NCI-H1417 (cell line): ENCODE measurements at regions not wholly inside any gene's neighbourhood (a gene's known extent, or its start where the extent isn't known, plus 50 kb on each side); places are given as distances from the start of the nearest gene placed in this dataset.

Experiments
- DNase-seq, 3 experiments: peaks; one replicate each; lab custom pipeline; 2025; lab: John Stamatoyannopoulos, UW

DNA sequence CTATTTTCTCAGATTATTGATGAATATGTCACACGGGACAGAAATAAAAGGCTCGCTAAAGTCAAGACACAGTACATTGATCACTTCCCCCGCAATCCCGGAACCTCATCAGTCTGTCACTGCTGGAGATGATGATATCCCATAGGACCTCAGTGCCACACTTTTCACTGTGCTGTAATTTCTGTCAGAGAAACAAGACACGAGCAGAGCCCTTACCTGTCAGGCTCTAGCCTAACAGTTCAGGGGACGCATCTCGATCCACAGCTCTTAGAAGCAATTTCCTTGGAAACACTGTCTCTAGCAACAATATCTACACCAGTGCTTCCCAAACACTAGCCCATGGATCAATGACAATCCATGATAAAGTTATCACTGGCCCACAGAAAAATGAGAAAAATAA, 140.0 kb downstream of the GRIN2B start:
- DNase-seq, result no peak

DNA sequence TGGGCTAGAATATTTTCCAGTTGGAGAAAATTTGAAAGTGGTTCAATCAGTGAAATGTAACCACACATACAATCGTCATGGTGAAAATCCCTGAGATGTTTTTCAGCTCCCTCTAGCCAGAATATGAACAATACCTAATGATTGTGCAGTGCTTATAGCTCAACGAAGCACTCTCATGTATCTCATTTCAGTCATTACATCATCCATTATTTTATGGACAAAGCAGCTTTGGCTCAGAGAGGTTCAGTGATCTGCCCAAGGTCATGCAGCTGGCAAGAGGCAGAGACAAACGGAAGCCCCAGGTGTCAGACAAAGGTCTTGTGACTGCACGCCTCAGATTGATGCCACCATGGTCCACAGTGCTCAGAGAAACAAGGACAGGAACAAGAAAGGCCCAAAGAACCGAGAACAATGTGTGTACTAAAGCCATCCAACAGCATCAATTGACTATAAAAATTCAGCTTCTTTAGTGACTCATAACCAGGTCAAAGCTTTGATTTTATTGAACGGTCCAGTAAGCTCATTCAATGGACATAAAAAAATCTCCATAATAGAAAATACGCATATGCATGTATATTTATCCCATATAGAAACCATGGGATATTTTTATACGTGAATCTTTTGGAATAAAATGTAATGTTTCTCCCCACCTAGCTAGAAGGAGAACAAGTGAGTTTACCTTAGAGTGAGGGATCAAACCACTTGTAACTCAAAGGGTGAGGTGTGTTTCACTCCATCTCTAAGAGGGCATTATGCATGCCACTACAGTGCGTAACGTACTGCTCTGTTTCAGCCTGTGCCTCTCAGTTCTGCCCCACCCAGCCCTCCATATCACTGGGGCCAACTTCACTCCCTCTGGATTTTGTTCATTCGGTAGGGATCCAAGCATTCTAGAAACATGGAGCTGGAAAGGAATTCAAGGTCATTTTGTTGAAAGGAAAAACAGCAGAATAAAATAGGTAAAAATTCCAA, 141.8 kb downstream of the GRIN2B start:
- DNase-seq, result no peak

DNA sequence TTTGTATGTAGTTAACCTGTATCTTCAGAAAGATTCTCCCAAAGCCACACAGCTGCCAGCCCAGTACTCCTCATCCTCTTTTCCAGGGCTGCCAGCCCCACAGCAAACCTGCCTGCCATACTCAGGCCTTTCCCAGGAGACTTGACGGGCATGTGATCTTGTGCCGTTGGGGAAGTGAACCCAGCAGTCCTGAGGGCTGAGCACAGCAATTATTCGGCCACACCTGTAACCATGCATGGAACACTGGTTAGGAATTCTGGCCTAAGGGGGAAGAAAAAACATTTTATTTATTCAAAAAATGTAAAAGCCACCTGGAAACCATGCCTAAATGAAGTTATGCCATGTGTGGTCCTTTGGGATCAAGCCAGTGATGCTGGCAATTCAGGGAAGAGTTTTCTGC, 145.3 kb downstream of the GRIN2B start:
- peak in 1 of 3 experiments; percentile 24 for DNase-seq

- DNase-seq, result no peak
These were observed 145.8 kb downstream of the GRIN2B start for GRCh38 chr12:13835652-13836051.

DNA sequence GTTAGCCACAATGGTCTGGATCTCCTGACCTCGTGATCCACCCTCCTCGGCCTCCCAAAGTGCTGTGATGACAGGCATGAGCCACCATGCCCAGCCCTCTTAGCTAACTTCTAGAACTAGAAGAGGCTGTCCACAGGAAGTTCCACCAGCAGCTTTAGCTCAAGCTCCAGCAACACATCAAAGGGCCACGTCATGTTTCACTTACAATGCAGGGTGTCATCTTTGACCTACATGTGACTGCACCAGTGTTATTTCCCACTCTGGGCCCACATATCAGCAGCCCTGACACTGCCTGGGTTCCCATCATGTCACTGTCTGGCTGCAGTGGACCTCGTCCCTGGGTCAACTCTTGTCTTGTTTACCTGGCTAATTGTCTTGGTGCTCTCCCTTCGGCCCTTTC, 147.2 kb downstream of the GRIN2B start:
- no peak for DNase-seq

DNA sequence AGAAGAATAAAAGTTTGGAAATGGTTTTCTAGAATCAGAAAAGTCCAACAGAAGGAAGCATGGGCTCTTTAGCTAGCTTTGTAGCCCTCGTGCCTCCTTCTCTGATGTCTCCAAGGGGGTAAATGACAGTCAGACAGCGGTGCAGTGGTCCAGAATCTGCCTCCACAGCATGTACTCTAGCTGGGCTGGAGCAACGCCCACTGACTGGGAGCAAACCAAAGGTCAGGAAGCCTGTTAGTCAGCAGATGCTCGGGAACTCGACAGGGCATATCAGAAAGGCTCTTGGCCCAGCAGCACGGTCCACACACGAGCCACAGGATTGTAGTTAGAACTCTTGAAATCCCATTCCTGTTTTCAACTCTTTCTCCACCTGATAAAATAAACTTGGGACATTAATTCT, 164.3 kb downstream of the GRIN2B start:
- DNase-seq, result peak in 1 of 3 experiments; percentile 55

GRCh38 chr12:13816394-13816793, 165.0 kb downstream of the GRIN2B start:
- peak in 2 of 3 experiments; percentile 81 to 96 for DNase-seq

DNA sequence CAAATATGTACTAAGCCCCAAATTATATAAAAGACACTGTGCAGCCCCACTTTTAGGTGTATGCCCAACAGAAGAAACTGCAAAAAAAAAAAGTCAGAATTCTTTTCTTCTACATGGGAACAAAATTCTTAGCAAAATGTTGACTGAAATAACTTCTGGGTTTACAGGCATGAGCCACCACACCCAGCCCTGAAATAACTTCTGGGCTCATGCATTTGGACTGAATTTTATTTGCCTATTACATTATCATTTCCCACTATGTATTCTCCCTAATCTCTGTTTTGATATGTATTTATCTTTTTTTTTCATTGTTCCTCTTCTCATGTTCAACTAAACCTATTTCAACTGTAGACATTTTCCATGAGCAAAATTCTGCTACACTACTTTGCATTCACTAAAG, 169.2 kb downstream of the GRIN2B start:
- DNase-seq, result no peak

DNA sequence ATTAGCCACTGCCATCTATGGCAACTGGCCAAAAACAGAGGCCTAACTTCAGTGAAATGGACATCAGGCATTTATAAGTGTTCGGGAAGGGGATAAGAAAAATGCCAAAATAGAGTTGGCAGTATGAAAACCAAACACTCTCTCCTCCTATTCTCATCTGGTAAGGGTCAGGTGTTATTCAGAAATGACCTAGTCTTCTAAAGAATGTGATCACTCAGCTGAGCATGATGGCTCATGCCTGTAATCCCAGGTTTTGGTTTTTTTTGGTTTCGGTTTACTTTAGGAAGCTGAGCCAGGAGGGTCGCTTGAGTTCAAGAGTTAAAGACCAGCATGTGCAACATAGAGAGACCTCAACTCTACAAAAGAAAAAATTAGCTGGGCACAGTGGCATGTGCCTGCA, 170.3 kb downstream of the GRIN2B start:
- DNase-seq, result no peak

DNA sequence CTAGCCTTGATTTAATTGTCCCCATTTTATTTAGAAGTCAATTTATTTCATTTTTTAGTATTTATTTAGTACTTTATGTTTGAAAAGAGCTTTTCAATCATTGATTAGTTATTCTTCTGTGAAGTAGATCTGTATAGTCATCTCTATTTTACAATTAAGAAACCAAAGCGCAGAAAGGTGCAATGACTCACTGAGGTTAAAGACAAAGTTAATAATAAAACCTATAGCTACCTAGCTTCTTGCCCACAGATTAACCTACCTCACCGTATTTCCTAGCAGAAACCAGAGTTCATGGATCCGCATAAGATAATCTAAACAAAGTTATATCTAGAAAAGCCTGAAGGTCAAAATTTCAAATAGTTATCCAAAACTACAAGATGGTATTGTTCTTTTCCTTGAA, 176.4 kb downstream of the GRIN2B start:
- no peak for DNase-seq

DNA sequence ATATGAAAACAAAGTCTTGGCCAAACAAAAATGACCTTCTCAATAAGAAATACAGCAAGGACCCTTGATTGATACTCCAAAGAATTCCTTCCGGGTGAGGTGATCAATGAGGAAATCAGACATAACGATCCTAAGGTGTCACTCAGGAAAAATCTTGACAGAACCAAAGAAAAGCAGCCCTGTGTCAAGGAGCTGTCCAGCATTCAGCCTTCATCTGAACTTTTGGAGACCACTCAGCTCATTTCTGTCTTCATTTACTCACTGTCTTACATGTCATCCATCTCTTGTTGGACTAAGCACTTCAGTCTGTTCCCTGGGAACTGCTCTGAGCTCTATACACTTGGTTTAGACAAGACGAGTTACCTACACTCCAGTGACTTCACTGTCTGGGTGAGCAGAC, 179.9 kb downstream of the GRIN2B start:
- no peak for DNase-seq

DNA sequence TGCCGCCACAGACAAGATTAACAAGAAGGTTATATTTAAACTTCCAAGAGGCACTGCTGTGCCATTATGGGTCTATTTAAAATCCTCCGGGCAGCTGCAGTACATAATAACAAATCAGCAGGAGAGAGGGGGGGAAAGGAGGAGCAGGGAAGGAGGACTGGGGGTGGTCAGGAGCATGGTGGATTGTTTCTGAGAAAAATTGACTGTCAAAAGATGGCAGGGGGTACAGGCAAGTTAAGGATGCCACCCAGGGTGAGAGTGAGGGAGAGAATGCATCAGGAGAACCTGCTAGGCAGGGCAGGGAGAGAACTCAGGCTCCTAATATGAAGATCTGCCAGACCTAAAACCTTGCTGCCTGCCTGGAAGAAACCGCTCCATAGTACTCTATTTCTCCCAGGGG, 181.8 kb downstream of the GRIN2B start:
- peak in 2 of 3 experiments; percentile 87 to 96 for DNase-seq

DNA sequence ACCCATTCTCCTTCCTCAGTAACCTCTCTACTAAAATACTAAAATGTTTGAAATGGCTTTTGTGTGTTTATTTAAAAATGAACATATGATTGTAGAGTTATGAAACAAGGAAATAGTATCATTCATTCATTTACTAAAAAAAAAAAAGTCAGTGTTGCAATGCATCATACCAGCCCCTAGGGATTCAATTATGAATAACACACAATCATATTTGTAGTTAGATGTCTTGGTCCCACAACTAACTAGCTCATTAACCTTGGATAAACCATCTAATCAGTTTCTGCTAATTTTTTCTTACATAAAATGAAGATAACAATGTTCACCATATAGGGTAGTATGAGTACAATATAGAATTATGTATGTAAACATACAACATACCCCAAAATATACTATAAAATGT, 183.2 kb downstream of the GRIN2B start:
- DNase-seq, result peak in 1 of 3 experiments; percentile 39

GRCh38 chr12:13794706-13795105, 186.7 kb downstream of the GRIN2B start:
- no peak for DNase-seq

GRCh38 chr12:13790317-13790716, 191.1 kb downstream of the GRIN2B start:
- no peak for DNase-seq

DNA sequence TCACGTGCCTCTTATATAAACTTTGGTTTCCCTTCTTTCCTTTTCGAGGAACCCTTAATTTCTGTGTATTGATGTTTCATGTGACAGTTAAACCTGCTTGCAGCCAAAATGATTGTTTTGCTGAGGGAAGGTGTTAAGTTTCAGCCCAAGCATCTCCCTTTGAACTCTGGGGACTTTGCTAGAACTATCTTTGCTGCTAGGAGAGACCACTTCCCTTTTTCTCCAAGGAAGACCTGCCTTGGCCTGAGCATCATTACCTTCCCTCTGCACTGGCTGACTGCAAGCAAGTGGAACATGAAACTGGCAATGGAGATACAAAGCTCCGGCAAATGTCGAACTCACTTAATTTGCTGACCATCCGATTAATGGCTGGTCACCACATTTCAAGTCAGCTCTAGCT, 192.8 kb downstream of the GRIN2B start:
- DNase-seq, result peak in 1 of 3 experiments; percentile 41

DNA sequence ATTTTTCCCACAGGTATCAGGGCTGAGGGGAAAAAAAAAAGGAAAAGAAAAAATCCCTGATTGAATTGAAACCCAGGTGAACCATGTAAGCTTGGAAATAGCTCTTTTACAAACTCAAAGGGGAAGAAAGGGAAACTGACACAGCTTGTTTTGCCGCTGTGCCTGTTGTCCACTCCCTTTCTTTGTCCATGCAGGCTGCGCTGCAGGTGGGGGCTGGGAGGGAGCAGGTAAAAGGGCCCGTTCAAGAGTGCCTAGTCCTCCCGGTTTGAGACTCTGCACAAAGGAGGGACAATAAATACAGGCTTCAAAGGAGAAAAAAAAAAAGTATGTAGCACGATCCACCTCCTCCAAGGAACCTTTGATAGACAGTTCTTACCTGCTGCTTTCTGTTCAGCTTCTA, 194.8 kb downstream of the GRIN2B start:
- DNase-seq, result no peak

DNA sequence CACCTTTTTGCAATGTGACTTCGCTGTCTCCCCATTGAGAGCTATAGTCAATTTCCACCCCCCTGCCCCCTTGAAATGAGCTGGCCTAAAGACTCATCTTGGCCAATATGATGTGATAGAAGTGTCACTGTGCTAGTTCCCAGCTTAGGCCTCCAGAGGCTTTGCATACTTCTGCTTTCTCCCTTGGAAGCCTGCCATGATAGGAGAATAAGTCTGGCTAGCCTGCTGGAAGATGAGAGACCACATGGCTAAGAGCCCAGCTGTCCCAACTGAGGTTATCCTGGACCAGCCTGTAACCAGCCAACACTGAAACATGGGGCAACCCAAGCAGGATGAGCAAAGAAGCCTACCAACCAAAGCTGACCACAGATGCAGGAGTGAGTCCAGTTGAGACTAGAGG, 196.9 kb downstream of the GRIN2B start:
- DNase-seq, result no peak

DNA sequence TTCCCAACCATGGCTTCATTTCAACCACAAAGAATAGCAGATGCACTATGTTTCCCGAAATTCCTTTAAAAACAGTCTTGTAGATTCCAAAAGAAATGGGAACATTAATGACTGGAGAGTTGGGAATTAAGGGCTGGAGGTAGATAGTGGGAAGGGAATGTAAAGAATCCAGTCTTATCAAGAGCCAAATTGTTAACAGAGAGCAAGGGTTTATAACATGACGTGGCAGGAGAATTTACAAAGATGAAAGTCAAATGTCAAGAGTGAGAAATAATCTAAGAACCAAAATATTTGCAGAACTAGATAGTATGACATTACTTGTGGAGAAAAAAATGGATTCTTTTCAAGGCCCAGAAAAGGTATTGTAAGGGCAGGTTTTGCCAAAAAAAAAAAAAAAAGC, 200.9 kb downstream of the GRIN2B start:
- no peak for DNase-seq

DNA sequence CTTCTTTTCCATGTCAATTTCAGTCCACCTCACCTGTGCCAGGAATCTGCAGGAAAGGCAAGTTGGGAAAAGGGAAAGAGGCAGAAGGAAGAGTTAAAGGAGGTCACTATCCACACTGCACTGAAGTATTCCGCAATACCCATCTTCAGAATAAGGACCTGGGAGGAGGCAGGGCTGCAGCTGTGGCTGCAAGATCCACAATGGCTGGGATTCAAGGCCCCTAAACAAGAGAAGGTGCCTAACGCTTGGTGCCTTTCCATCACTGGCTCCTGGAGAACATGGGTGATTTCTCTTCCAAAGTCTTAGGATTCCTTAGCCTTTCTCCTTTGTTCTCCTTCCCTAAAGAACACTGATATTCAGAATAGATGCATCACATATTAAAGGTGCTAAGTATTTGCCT, 204.0 kb downstream of the GRIN2B start:
- no peak for DNase-seq

GRCh38 chr12:13772264-13772663, 209.1 kb downstream of the GRIN2B start:
- DNase-seq, result no peak

GRCh38 chr12:13770576-13770975, 210.8 kb downstream of the GRIN2B start:
- DNase-seq, result no peak

- DNase-seq, result no peak
These were observed 211.4 kb downstream of the GRIN2B start for GRCh38 chr12:13769966-13770365.

DNA sequence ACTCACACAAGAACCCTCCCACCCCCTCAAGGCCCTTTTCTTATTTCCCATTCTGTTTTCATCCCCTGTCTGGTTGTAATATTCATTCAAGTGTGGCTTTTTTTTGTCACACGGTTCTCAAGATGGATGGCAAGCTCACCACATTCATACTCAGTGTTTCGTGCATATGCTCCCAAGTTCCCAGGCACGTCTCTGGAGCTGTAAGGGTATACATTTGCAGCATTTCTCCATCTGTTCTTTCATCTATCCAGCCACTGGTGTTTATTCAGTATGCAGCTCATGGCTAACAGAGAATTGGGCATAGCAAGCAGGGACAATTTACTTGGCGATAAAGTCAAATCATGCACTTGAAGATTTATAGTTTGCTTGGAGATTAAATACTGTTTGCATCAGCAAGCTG, 212.1 kb downstream of the GRIN2B start:
- no peak for DNase-seq
